ENCODE measurements at regions not wholly inside any gene's neighbourhood (a gene's known extent, or its start where the extent isn't known, plus 50 kb on each side); places are given as distances from the start of the nearest gene placed in this dataset.

DNA sequence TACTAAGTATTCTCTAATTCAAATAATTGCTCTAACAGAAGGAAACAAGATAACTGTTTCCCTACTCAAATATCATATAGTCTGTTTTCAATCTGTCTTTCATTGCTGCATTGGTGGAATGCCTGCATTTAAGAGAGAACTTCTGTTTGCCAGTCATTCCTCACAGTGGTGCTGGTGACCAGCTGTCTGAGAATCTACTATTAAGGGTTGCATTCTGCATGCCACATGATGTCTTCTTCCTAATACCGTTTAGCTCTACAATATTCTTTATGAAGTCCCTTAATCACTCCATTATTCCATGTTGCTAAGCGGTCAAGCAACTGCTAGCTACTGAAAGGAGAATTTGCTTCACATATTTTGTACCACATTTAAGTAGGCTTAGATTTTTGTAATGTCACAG, 167.1 kb upstream of the CENPE start:
- no peak for DNase-seq (ENCODE audit: extremely low spot score, unreplicated experiment)
- Mint-ChIP-seq H3K9me3 (ENCODE audit: unreplicated experiment) (peaks cover 5% of the 10 kb centered on the region), H3K4me3 (ENCODE audit: unreplicated experiment) (no peak overlapping the region), H3K27ac (ENCODE audit: unreplicated experiment) (no peak overlapping the region), H3K4me1 (ENCODE audit: unreplicated experiment) (no peaks in the 10 kb centered on the region), H3K36me3 (ENCODE audit: unreplicated experiment) (no peaks in the 10 kb centered on the region), H3K27me3 (ENCODE audit: unreplicated experiment) (no peaks in the 10 kb centered on the region)
- TF ChIP-seq CTCF (IDR thresholded peaks at IDR 0.05), result no peak

GRCh38 chr4:103364083-103364482, 165.9 kb upstream of the CENPE start:
- Mint-ChIP-seq H3K27me3 (ENCODE audit: unreplicated experiment) (no peaks in the 10 kb centered on the region), H3K9me3 (ENCODE audit: unreplicated experiment) (peaks cover 16% of the 10 kb centered on the region), H3K27ac (ENCODE audit: unreplicated experiment) (no peak overlapping the region), H3K4me3 (ENCODE audit: unreplicated experiment) (no peak overlapping the region), H3K36me3 (ENCODE audit: unreplicated experiment) (no peaks in the 10 kb centered on the region), H3K4me1 (ENCODE audit: unreplicated experiment) (no peaks in the 10 kb centered on the region)
- no peak for TF ChIP-seq CTCF (IDR thresholded peaks at IDR 0.05)
- no peak for DNase-seq (ENCODE audit: extremely low spot score, unreplicated experiment)

DNA sequence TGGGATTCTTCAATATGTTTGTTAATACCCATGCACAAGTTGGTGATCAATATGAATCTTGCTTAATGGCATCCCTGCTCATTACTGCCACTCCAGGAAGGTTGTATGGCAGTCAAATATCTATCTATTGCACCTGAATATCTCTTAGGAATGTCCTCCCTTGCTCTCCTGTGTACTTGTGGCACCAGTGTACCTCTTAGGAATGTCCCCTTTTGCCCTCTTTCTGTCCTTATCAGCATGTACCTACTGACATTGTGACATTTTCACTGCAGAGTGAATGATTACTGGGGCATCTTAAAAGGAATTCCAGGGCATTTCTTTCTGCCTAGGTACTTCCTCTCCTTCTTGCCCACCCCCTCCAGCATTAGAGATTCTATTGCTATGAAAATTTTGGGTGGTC, 163.8 kb upstream of the CENPE start:
- no peak overlapping the region for H3K4me3 Mint-ChIP-seq (ENCODE audit: unreplicated experiment)
- no peak overlapping the region for H3K27ac Mint-ChIP-seq (ENCODE audit: unreplicated experiment)
- H3K27me3 Mint-ChIP-seq (ENCODE audit: unreplicated experiment), result no peaks in the 10 kb centered on the region

GRCh38 chr4:103359900-103360299, 161.8 kb upstream of the CENPE start:
- Mint-ChIP-seq H3K9me3 (ENCODE audit: unreplicated experiment) (peaks cover 16% of the 10 kb centered on the region), H3K4me1 (ENCODE audit: unreplicated experiment) (no peaks in the 10 kb centered on the region), H3K27ac (ENCODE audit: unreplicated experiment) (no peak overlapping the region), H3K4me3 (ENCODE audit: unreplicated experiment) (no peak overlapping the region), H3K27me3 (ENCODE audit: unreplicated experiment) (no peaks in the 10 kb centered on the region), H3K36me3 (ENCODE audit: unreplicated experiment) (no peaks in the 10 kb centered on the region)
- no peak for DNase-seq (ENCODE audit: extremely low spot score, unreplicated experiment)
- TF ChIP-seq CTCF (IDR thresholded peaks at IDR 0.05), result no peak

More for the DNA sequence above, 163.8 kb upstream of the CENPE start:
- no peaks in the 10 kb centered on the region for H3K36me3 Mint-ChIP-seq (ENCODE audit: unreplicated experiment)
- no peak for TF ChIP-seq CTCF (IDR thresholded peaks at IDR 0.05)
- DNase-seq (ENCODE audit: extremely low spot score, unreplicated experiment), result no peak
- peaks cover 16% of the 10 kb centered on the region for H3K9me3 Mint-ChIP-seq (ENCODE audit: unreplicated experiment)
- no peaks in the 10 kb centered on the region for H3K4me1 Mint-ChIP-seq (ENCODE audit: unreplicated experiment)

- Mint-ChIP-seq H3K4me3 (ENCODE audit: unreplicated experiment) (no peak overlapping the region), H3K27me3 (ENCODE audit: unreplicated experiment) (no peaks in the 10 kb centered on the region)
These were observed 155.9 kb upstream of the CENPE start for GRCh38 chr4:103354006-103354405.

More at GRCh38 chr4:103354006-103354405, 155.9 kb upstream of the CENPE start:
- Mint-ChIP-seq H3K4me1 (ENCODE audit: unreplicated experiment) (no peaks in the 10 kb centered on the region), H3K27ac (ENCODE audit: unreplicated experiment) (no peak overlapping the region), H3K9me3 (ENCODE audit: unreplicated experiment) (no peaks in the 10 kb centered on the region), H3K36me3 (ENCODE audit: unreplicated experiment) (no peaks in the 10 kb centered on the region)
- DNase-seq (ENCODE audit: extremely low spot score, unreplicated experiment), result no peak
- TF ChIP-seq CTCF (IDR thresholded peaks at IDR 0.05), result no peak

All from osteocyte (in vitro differentiated cells).